BE2C (cell line): ENCODE measurements at regions not wholly inside any gene's neighbourhood (a gene's known extent, or its start where the extent isn't known, plus 50 kb on each side); places are given as distances from the start of the nearest gene placed in this dataset.
"Not testable (repeated sequence)": the region's sequence is repeated elsewhere in the genome, so short reads cannot be mapped to it uniquely, and the experiment has no call there.

Experiments used
- DNase-seq: peaks from one replicate; pipeline ENCODE4 v3.0.0-alpha.2; 2020
- H3K27me3 ChIP-seq: fragments of 250-450 bp; sonication (Bioruptor Pico); 2 replicates; pipeline ENCODE4 v1.5.1; 2020; ENCODE audit warnings: mild to moderate bottlenecking
- H3K36me3 ChIP-seq: fragments of 250-450 bp; sonication (Bioruptor Pico); 2 replicates; pipeline ENCODE4 v1.5.1; 2020; ENCODE audit warnings: mild to moderate bottlenecking
- H3K4me1 ChIP-seq: fragments of 250-450 bp; sonication (Bioruptor Pico); 2 replicates; pipeline ENCODE4 v1.5.1; 2020
- H3K4me3 ChIP-seq: 2 replicates; pipeline ENCODE4 v1.5.1; 2011; ENCODE audit warnings: low read depth, low read length
- H3K9me3 ChIP-seq: fragments of 250-450 bp; sonication (Bioruptor Pico); 2 replicates; pipeline ENCODE4 v1.5.1; 2020
- CTCF ChIP-seq: IDR thresholded peaks from 2 replicates; pipeline ENCODE4 v1.5.1; 2012; ENCODE audit warnings: mild to moderate bottlenecking, low read depth, low read length

DNA sequence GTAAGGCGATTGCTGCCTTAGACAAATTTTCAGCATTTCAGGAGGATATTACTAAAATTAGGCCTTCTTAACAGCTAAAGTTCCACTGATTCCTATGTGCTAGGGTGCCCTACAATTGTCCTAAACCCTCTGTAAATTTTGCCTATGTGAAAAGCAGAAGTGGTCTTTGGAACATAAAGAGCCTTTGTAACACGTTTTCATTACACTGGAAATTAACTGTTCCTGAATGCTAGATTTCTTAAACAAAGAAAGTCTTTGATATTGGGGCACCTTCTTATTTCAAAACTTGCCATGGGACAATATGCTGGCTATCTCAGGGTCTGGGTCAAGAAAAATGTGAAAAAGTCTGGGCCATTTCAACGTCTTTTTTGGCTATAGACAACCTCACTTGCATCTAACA is 60.4 kb upstream of the MOCS2 start:
- H3K9me3 ChIP-seq = no peaks in the 10 kb centered on the region
- no peak for TF ChIP-seq CTCF
- no peaks in the 10 kb centered on the region for H3K36me3 ChIP-seq
- H3K4me3 ChIP-seq = no peak overlapping the region
- DNase-seq = no peak
- peaks cover 7% of the 10 kb centered on the region; the same call in 1 of the 2 replicates for H3K27me3 ChIP-seq
- H3K4me1 ChIP-seq = no peaks in the 10 kb centered on the region

DNA sequence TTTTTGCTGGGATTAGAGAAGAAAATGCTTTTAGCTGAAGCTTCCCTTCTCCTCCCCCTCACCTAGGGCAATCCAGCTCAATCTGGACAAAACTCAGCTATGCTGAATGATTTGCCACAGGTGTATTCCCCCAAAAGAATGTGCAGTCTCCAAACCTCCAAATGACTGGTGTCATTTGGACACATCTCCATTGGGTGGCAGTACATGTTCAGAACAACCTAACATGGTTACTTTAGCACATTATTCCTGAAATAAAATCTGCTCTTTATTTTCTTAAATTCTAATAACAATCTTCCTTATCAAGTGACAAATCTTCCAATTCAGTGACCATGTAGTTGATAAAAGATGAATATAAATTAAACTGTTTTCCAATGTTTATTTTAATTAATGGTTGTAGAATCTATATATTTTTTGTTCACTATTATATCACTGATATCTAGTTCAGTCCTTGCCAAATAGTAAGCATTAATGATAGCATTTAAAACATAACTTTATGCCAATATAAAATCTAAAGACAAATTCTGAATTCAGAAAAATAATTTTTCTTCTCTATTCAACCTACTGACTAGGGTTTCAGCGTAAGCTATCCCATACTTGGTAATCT is 61.3 kb upstream of the MOCS2 start:
- no peaks in the 10 kb centered on the region for H3K4me1 ChIP-seq
- peak; percentile 64 for TF ChIP-seq CTCF
- H3K27me3 ChIP-seq = peaks cover 8% of the 10 kb centered on the region; the same call in 1 of the 2 replicates
- no peaks in the 10 kb centered on the region for H3K36me3 ChIP-seq
- DNase-seq = peak; percentile 10
- H3K9me3 ChIP-seq = no peaks in the 10 kb centered on the region
- no peak overlapping the region for H3K4me3 ChIP-seq

DNA sequence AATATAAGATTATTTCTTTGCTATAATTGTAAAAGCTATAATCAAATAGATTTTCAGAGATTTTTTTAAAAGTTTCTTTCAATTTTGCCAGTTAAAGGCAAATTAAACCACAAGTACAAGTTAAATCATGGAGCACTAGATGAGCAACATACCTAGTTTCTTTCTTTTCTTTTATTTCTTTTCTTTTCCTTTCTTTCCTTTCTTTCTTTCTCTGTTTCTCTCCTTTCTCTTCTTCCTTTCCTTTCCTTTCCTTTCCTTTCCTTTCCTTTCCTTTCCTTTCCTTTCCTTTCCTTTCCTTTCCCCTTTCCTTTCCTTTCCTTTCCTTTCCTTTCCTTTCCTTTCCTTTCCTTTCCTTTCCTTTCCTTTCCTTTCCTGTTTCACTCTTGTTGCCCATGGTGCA is 62.5 kb upstream of the MOCS2 start:
- not testable (repeated sequence) for H3K9me3 ChIP-seq, H3K4me1 ChIP-seq, H3K27me3 ChIP-seq, DNase-seq, H3K36me3 ChIP-seq, H3K4me3 ChIP-seq

GRCh38 chr5:53172630-53173029 is 63.1 kb upstream of the MOCS2 start:
- Histone ChIP-seq H3K27me3 (peaks cover 8% of the 10 kb centered on the region; the same call in 1 of the 2 replicates), H3K4me1 (no peaks in the 10 kb centered on the region), H3K9me3 (no peaks in the 10 kb centered on the region), H3K4me3 (no peak overlapping the region), H3K36me3 (no peaks in the 10 kb centered on the region)
- TF ChIP-seq CTCF = no peak
- no peak for DNase-seq

GRCh38 chr5:53173083-53173482 is 63.5 kb upstream of the MOCS2 start:
- TF ChIP-seq CTCF = no peak
- no peak overlapping the region for H3K4me3 ChIP-seq
- no peaks in the 10 kb centered on the region for H3K9me3 ChIP-seq
- peaks cover 8% of the 10 kb centered on the region for H3K27me3 ChIP-seq
- H3K4me1 ChIP-seq = no peaks in the 10 kb centered on the region
- no peak for DNase-seq
- H3K36me3 ChIP-seq = no peaks in the 10 kb centered on the region

- H3K9me3 ChIP-seq = no peaks in the 10 kb centered on the region
- TF ChIP-seq CTCF = no peak
- no peak overlapping the region for H3K4me3 ChIP-seq
- no peaks in the 10 kb centered on the region for H3K36me3 ChIP-seq
- H3K27me3 ChIP-seq = peaks cover 13% of the 10 kb centered on the region; the same call in 1 of the 2 replicates
- DNase-seq = no peak
- H3K4me1 ChIP-seq = no peaks in the 10 kb centered on the region
Measured at GRCh38 chr5:53178830-53179229, 69.3 kb upstream of the MOCS2 start.
